ENCODE measurements at regions not wholly inside any gene's neighbourhood (a gene's known extent, or its start where the extent isn't known, plus 50 kb on each side); places are given as distances from the start of the nearest gene placed in this dataset.

GRCh38 chr3:46086986-46087385 lies 59.7 kb upstream of the XCR1 start:
- Mint-ChIP-seq H3K9me3 (ENCODE audit: low read depth) (no peaks in the 10 kb centered on the region), H3K4me1 (ENCODE audit: low read depth) (peaks cover 6% of the 10 kb centered on the region), H3K27me3 (peaks cover 3% of the 10 kb centered on the region), H3K36me3 (ENCODE audit: insufficient read depth) (no peaks in the 10 kb centered on the region), H3K4me3 (ENCODE audit: low read depth) (no peak overlapping the region), H3K27ac (no peak overlapping the region)
- DNase-seq (ENCODE audit: low spot score, unreplicated experiment) = no peak
- no peak for TF ChIP-seq CTCF (IDR thresholded peaks at IDR 0.05; ENCODE audit: unreplicated experiment)

GRCh38 chr3:46086083-46086437 lies 58.8 kb upstream of the XCR1 start:
- Mint-ChIP-seq H3K36me3 (ENCODE audit: insufficient read depth) (no peaks in the 10 kb centered on the region), H3K27ac (no peak overlapping the region), H3K9me3 (ENCODE audit: low read depth) (no peaks in the 10 kb centered on the region), H3K27me3 (peaks cover 6% of the 10 kb centered on the region), H3K4me1 (ENCODE audit: low read depth) (no peaks in the 10 kb centered on the region), H3K4me3 (ENCODE audit: low read depth) (no peak overlapping the region)
- TF ChIP-seq CTCF (IDR thresholded peaks at IDR 0.05; ENCODE audit: unreplicated experiment) = no peak
- DNase-seq (ENCODE audit: low spot score, unreplicated experiment) = no peak

- no peak for DNase-seq (ENCODE audit: low spot score, unreplicated experiment)
- no peaks in the 10 kb centered on the region for H3K36me3 Mint-ChIP-seq (ENCODE audit: insufficient read depth)
- no peaks in the 10 kb centered on the region for H3K4me1 Mint-ChIP-seq (ENCODE audit: low read depth)
- peaks cover 6% of the 10 kb centered on the region for H3K27me3 Mint-ChIP-seq
- H3K4me3 Mint-ChIP-seq (ENCODE audit: low read depth) = no peak overlapping the region
- no peak overlapping the region for H3K27ac Mint-ChIP-seq
- no peaks in the 10 kb centered on the region for H3K9me3 Mint-ChIP-seq (ENCODE audit: low read depth)
- TF ChIP-seq CTCF (IDR thresholded peaks at IDR 0.05; ENCODE audit: unreplicated experiment) = no peak
These were observed 58.3 kb upstream of the XCR1 start for GRCh38 chr3:46085421-46086082.

- H3K36me3 Mint-ChIP-seq (ENCODE audit: insufficient read depth) = no peaks in the 10 kb centered on the region
- peaks cover 6% of the 10 kb centered on the region for H3K27me3 Mint-ChIP-seq
- DNase-seq (ENCODE audit: low spot score, unreplicated experiment) = no peak
- no peaks in the 10 kb centered on the region for H3K4me1 Mint-ChIP-seq (ENCODE audit: low read depth)
- H3K9me3 Mint-ChIP-seq (ENCODE audit: low read depth) = no peaks in the 10 kb centered on the region
- no peak for TF ChIP-seq CTCF (IDR thresholded peaks at IDR 0.05; ENCODE audit: unreplicated experiment)
- H3K27ac Mint-ChIP-seq = no peak overlapping the region
- H3K4me3 Mint-ChIP-seq (ENCODE audit: low read depth) = no peak overlapping the region
These were observed 56.7 kb upstream of the XCR1 start for GRCh38 chr3:46083956-46084355.

- Mint-ChIP-seq H3K4me3 (ENCODE audit: low read depth) (no peak overlapping the region), H3K27ac (no peak overlapping the region), H3K4me1 (ENCODE audit: low read depth) (no peaks in the 10 kb centered on the region), H3K27me3 (peaks cover 6% of the 10 kb centered on the region), H3K36me3 (ENCODE audit: insufficient read depth) (no peaks in the 10 kb centered on the region), H3K9me3 (ENCODE audit: low read depth) (no peaks in the 10 kb centered on the region)
- TF ChIP-seq CTCF (IDR thresholded peaks at IDR 0.05; ENCODE audit: unreplicated experiment) = no peak
- no peak for DNase-seq (ENCODE audit: low spot score, unreplicated experiment)
These were observed 55.6 kb upstream of the XCR1 start for GRCh38 chr3:46082849-46083248.

Data from progenitor cell of endocrine pancreas (in vitro differentiated cells).